ENCODE measurements at regions not wholly inside any gene's neighbourhood (a gene's known extent, or its start where the extent isn't known, plus 50 kb on each side); places are given as distances from the start of the nearest gene placed in this dataset.

GRCh38 chr11:94243571-94244515 is 60.5 kb upstream of the IZUMO1R start:
- TF ChIP-seq POLR2AphosphoS5 (IDR thresholded peaks at IDR 0.05; ENCODE audit: control insufficient read depth, insufficient read depth, low read depth, low read length) (no peak), CTCF (IDR thresholded peaks at IDR 0.05 in 2 of 3, conservative IDR thresholded peaks at IDR 0.05 in 1 of 3; ENCODE audit: insufficient read depth in 2 of 3, low read depth in 1 of 3, low read length in 3 of 3) (no peak), TEAD1 (CRISPR knock-in tag; IDR thresholded peaks at IDR 0.05) (no peak), ZNF354B (CRISPR knock-in tag; IDR thresholded peaks at IDR 0.05) (no peak), ATF2 (CRISPR knock-in tag; IDR thresholded peaks at IDR 0.05) (no peak), U2AF2 (optimal IDR thresholded peaks at IDR 0.05; ENCODE audit: low read depth, low read length) (no peak), ZC3H4 (CRISPR knock-in tag; IDR thresholded peaks at IDR 0.05; ENCODE audit: borderline replicate concordance) (no peak), RAD21 (CRISPR knock-in tag; conservative IDR thresholded peaks at IDR 0.05 in 1 of 2, IDR thresholded peaks at IDR 0.05 in 1 of 2) (no peak), MEIS2 (IDR thresholded peaks at IDR 0.05; ENCODE audit: partially characterized antibody) (no peak), KAT2B (IDR thresholded peaks at IDR 0.05; ENCODE audit: low read depth, low read length) (no peak), HNRNPUL1 (IDR thresholded peaks at IDR 0.05; ENCODE audit: low read length) (no peak)
